HEK293T (cell line): ENCODE measurements at regions not wholly inside any gene's neighbourhood (a gene's known extent, or its start where the extent isn't known, plus 50 kb on each side); places are given as distances from the start of the nearest gene placed in this dataset.

Source experiments
- ELF4 ChIP-seq: fragments of 450-650 bp; IDR thresholded peaks from 2 replicates; pipeline ENCODE4 v1.6.1; 2017; ENCODE audit warnings: antibody characterized with exemption
- FOXK2 ChIP-seq: fragments of 450-650 bp; IDR thresholded peaks from 2 replicates; pipeline ENCODE4 v1.6.1; 2016; ENCODE audit warnings: mild to moderate bottlenecking
- FOXM1 ChIP-seq: fragments of 450-650 bp; IDR thresholded peaks from 2 replicates; pipeline ENCODE4 v1.6.1; 2017; ENCODE audit warnings: mild to moderate bottlenecking, borderline replicate concordance
- HDGF ChIP-seq: fragments of 450-650 bp; IDR thresholded peaks from 2 replicates; pipeline ENCODE4 v1.6.1; 2017; ENCODE audit warnings: antibody characterized with exemption, borderline replicate concordance
- LEF1 ChIP-seq: fragments of 450-650 bp; IDR thresholded peaks from 2 replicates; pipeline ENCODE4 v1.6.1; 2017; ENCODE audit warnings: mild to moderate bottlenecking, borderline replicate concordance
- SP1 ChIP-seq: fragments of 450-650 bp; IDR thresholded peaks from 2 replicates; pipeline ENCODE4 v1.6.1; 2017
- SUZ12 ChIP-seq: fragments of 450-650 bp; IDR thresholded peaks from 2 replicates; pipeline ENCODE4 v1.6.1; 2016; ENCODE audit warnings: mild to moderate bottlenecking
- TF ChIP-seq, protein P1 (sequence below): fragments of 450-650 bp; IDR thresholded peaks from 2 replicates; pipeline ENCODE4 v1.6.1; 2016

DNA sequence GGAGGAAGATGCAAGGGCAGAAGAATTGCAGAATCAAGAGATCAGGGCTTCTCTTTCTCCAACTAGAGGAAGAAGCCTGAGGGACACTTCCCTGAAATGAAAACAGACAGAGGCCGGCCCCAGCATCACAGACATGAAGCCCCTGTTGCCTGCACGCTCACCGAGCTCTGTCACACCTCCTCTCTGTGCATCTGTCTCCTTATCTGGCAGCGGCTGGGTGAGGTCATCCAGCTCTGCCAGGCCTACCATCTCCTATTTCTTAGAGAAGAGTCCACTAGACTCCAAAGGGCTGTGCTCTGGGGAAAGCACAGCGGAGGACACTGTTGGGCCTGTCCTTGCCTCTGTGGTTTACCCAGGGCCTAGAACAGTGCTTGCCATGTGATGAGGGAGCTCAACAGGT lies 71.9 kb upstream of the MLN start:
- TF ChIP-seq ELF4 (no peak), LEF1 (no peak), SP1 (no peak), HDGF (no peak), FOXK2 (no peak), FOXM1 (no peak), SUZ12 (no peak)
- TF ChIP-seq, protein P1, sequence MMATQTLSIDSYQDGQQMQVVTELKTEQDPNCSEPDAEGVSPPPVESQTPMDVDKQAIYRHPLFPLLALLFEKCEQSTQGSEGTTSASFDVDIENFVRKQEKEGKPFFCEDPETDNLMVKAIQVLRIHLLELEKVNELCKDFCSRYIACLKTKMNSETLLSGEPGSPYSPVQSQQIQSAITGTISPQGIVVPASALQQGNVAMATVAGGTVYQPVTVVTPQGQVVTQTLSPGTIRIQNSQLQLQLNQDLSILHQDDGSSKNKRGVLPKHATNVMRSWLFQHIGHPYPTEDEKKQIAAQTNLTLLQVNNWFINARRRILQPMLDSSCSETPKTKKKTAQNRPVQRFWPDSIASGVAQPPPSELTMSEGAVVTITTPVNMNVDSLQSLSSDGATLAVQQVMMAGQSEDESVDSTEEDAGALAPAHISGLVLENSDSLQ, result no peak
